ENCODE measurements at regions not wholly inside any gene's neighbourhood (a gene's known extent, or its start where the extent isn't known, plus 50 kb on each side); places are given as distances from the start of the nearest gene placed in this dataset.

DNA sequence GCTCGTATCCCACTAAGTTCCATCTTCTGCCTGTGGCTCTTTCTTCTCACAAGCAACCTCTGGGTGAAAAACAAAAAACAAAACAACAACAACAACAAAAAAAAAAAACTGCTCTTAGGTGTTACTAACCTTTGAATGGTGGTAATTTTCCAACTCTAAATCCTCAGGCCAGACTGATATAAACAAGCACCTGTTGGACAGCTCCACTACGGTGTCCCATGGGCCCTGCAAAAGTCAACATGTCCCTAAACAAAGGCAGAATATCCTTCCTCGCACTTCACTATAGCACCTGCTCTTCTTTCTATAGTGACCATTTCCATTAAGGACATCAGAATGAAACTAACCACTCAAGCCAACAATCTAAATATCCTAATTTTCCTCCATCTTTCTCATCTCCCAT, 54.6 kb upstream of the PARM1 start:
- Mint-ChIP-seq H3K4me3 (no peak overlapping the region), H3K4me1 (ENCODE audit: low read depth) (no peaks in the 10 kb centered on the region), H3K9me3 (no peaks in the 10 kb centered on the region), H3K36me3 (ENCODE audit: low read depth) (no peaks in the 10 kb centered on the region), H3K27ac (no peak overlapping the region), H3K27me3 (peaks cover 22% of the 10 kb centered on the region)
- TF ChIP-seq, protein P1, sequence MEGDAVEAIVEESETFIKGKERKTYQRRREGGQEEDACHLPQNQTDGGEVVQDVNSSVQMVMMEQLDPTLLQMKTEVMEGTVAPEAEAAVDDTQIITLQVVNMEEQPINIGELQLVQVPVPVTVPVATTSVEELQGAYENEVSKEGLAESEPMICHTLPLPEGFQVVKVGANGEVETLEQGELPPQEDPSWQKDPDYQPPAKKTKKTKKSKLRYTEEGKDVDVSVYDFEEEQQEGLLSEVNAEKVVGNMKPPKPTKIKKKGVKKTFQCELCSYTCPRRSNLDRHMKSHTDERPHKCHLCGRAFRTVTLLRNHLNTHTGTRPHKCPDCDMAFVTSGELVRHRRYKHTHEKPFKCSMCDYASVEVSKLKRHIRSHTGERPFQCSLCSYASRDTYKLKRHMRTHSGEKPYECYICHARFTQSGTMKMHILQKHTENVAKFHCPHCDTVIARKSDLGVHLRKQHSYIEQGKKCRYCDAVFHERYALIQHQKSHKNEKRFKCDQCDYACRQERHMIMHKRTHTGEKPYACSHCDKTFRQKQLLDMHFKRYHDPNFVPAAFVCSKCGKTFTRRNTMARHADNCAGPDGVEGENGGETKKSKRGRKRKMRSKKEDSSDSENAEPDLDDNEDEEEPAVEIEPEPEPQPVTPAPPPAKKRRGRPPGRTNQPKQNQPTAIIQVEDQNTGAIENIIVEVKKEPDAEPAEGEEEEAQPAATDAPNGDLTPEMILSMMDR (IDR thresholded peaks at IDR 0.05), result no peak
- intact Hi-C loops (cut with micrococcal nuclease), result no loop called here
- ChIA-PET CTCF (no interaction called here), POLR2A (no interaction called here)
- ATAC-seq, result no peak
- DNase-seq, result no peak

DNA sequence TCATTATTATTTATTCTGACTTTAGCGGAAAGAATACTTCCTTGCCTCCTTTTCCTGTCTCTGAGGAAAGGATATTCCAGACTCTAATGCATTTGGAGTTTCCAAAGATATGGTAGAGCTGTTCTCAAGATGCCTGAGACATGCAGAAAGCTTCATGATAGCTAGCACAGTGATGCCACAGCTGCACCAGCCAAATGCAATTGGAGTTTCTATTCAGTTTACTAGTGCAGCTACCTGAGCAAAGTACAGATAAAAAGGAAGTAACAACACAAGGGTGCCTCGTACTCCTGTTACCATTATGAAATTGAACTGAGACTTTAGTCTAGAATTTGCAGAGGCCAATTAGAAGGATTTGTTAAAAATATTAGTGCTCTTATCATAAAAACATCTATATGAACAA, 57.5 kb upstream of the PARM1 start:
- Mint-ChIP-seq H3K9me3 (no peaks in the 10 kb centered on the region), H3K4me1 (ENCODE audit: low read depth) (no peaks in the 10 kb centered on the region), H3K4me3 (no peak overlapping the region), H3K36me3 (ENCODE audit: low read depth) (no peaks in the 10 kb centered on the region), H3K27me3 (peaks cover 10% of the 10 kb centered on the region), H3K27ac (no peak overlapping the region)
- DNase-seq, result no peak
- POLR2A ChIA-PET, result no interaction called here
- intact Hi-C loops (cut with micrococcal nuclease), result no loop called here
- CTCF ChIA-PET, result interaction anchor here (0.7 to 3.9 kb wide), 10 partner anchors 9 to 175 kb away, joined by 3 to 24 read pairs (median 4); no protein-coding TSS in a partner anchor
- TF ChIP-seq, protein P1 (IDR thresholded peaks at IDR 0.05), result no peak
- no peak for ATAC-seq

DNA sequence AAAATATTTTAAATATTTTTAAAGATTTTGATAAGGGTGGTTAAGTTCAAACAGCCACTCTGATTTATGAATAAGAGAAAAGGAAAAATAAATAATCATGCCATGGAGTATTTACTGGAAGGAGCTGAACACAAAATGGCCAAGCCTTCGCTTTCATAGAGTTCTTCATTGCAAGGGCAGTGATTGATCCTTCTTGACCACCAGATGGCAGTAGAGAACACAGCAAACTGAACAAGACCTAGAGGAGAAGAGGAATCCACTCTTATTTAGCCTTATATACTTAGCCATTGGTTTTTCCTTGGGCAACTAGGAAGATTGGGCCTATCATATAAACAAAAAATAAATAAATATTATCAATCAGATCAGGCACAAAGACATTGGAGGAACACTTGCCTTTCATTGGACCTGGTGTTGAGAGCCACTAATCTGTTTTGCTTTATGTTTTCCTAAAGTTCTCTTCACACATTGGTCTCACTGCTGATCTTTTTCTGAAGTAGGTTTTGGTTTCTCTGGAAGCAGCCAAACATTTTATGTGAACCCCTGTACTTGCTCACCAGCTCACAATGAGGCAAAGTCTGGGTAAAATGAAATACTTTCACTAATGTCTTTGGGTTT, 58.1 kb upstream of the PARM1 start:
- ATAC-seq, result no peak
- no peaks in the 10 kb centered on the region for H3K36me3 Mint-ChIP-seq (ENCODE audit: low read depth)
- H3K4me3 Mint-ChIP-seq, result no peak overlapping the region
- peak; percentile 4 for DNase-seq
- POLR2A ChIA-PET, result no interaction called here
- H3K4me1 Mint-ChIP-seq (ENCODE audit: low read depth), result no peaks in the 10 kb centered on the region
- intact Hi-C loops (cut with micrococcal nuclease), result no loop called here
- peaks cover 8% of the 10 kb centered on the region for H3K27me3 Mint-ChIP-seq
- CTCF ChIA-PET, result interaction anchor here (0.6 to 3.9 kb wide), 23 partner anchors 8 to 894 kb away, joined by 3 to 24 read pairs (median 4); no protein-coding TSS in a partner anchor
- TF ChIP-seq, protein P1 (IDR thresholded peaks at IDR 0.05), result peak; percentile 74
- no peak overlapping the region for H3K27ac Mint-ChIP-seq
- no peaks in the 10 kb centered on the region for H3K9me3 Mint-ChIP-seq

DNA sequence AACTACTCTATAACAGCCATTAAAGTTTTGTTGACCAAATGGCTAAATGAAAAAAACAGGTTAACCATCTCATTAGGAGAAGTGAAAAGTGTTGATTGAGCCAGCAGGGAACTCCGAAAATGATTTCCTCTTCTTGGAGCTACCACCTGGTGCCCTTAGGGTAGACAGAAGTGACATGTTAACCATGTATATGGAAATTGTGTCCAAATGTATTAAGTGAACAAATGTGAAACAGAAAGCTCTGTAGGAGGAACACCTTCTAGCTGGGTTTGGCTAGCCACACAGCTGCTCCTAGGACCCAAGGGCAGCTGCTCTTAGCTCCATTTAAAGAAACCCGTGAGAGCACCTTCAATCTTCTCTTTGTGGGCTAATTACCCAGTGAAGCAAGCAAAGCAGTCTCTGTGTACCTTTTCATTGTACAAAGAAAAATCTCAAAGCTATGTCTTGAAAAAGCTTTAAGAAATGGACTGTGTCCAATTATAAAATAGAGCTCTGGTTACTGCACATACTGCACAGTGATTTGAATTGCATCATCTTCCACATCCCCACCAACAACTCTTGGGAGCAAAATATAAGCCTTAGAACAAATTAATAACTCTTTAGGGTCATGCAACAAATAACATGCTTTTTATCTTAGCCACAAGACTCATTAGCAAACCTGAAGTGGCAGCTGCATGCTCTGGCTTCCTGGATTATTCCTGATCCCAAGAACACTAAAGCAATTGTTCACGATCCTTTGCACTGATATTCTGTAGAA, 59.2 kb upstream of the PARM1 start:
- intact Hi-C loops (cut with micrococcal nuclease), result no loop called here
- TF ChIP-seq, protein P1 (IDR thresholded peaks at IDR 0.05), result no peak
- Mint-ChIP-seq H3K27me3 (peaks cover 8% of the 10 kb centered on the region), H3K27ac (no peak overlapping the region), H3K36me3 (ENCODE audit: low read depth) (no peaks in the 10 kb centered on the region), H3K4me3 (no peak overlapping the region), H3K4me1 (ENCODE audit: low read depth) (no peaks in the 10 kb centered on the region), H3K9me3 (no peaks in the 10 kb centered on the region)
- CTCF ChIA-PET, result interaction anchor here (1.0 to 3.9 kb wide), 8 partner anchors 10 to 708 kb away, joined by 3 to 24 read pairs (median 4); no protein-coding TSS in a partner anchor
- DNase-seq (no peak), ATAC-seq (no peak)
- POLR2A ChIA-PET, result no interaction called here

DNA sequence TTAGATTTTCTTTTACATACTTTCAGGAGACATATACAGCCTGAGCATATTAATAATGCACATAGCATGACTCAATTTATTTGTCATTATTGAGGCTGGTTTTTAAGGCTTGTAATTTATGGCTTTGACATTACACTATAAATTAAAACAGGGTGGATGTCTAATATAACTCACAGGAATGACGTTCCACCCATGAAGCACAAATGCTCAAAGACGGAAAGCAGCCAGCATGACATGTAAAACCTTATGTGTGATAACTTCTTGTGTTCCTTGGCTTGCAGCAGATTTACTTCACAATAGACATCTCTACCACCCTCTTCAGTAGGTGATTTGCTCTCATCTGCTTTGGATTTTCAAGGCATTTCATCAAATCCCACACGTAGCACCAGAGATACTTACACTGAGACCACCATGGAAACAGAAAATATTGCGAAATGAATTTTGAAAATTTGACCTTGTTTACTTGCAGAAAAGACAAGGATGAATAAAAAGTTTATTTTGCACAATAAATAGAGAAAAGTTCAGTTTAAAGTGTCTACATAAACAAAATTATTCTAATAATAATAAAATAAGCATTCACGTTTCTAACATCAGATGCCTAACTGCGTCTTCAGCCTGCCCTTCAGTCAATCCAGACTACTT, 64.7 kb upstream of the BTC start:
- H3K9me3 Mint-ChIP-seq, result no peaks in the 10 kb centered on the region
- ChIA-PET POLR2A (no interaction called here), CTCF (no interaction called here)
- H3K4me1 Mint-ChIP-seq (ENCODE audit: low read depth), result no peaks in the 10 kb centered on the region
- TF ChIP-seq, protein P1 (IDR thresholded peaks at IDR 0.05), result no peak
- DNase-seq (no peak), ATAC-seq (no peak)
- no peaks in the 10 kb centered on the region for H3K36me3 Mint-ChIP-seq (ENCODE audit: low read depth)
- no peaks in the 10 kb centered on the region for H3K27me3 Mint-ChIP-seq
- intact Hi-C loops (cut with micrococcal nuclease), result no loop called here
- no peak overlapping the region for H3K27ac Mint-ChIP-seq
- no peak overlapping the region for H3K4me3 Mint-ChIP-seq
